Mesothelial cell of epicardium (in vitro differentiated cells): ENCODE measurements at regions not wholly inside any gene's neighbourhood (a gene's known extent, or its start where the extent isn't known, plus 50 kb on each side); places are given as distances from the start of the nearest gene placed in this dataset.

ENCODE experiments used
- DNase-seq, 2 experiments: peaks; one replicate each; pipeline ENCODE4 v3.0.0; 2021; ENCODE audit warnings: low spot score in 2 of 2; ENCODE audit not compliant: unreplicated experiment in 2 of 2
- H3K27ac Mint-ChIP-seq: 2 replicates; pipeline ENCODE4 v1.8.0; 2021; ENCODE audit warnings: mixed read lengths
- H3K27me3 Mint-ChIP-seq: 2 replicates; pipeline ENCODE4 v1.8.0; 2021; ENCODE audit warnings: low read depth, mixed read lengths
- H3K36me3 Mint-ChIP-seq: 2 replicates; pipeline ENCODE4 v1.8.0; 2021; ENCODE audit warnings: mixed read lengths
- H3K4me1 Mint-ChIP-seq: 2 replicates; pipeline ENCODE4 v1.8.0; 2021; ENCODE audit warnings: mixed read lengths
- H3K4me3 Mint-ChIP-seq: 2 replicates; pipeline ENCODE4 v1.8.0; 2021; ENCODE audit warnings: mild to moderate bottlenecking, moderate library complexity, mixed read lengths
- H3K9me3 Mint-ChIP-seq: 2 replicates; pipeline ENCODE4 v1.8.0; 2021; ENCODE audit warnings: mixed read lengths
- TF ChIP-seq, protein P1 (sequence below): fragments of 200-600 bp; sonication (generic); IDR thresholded peaks from one replicate; pipeline ENCODE4 v1.5.0; 2021; ENCODE audit warnings: antibody characterized with exemption; ENCODE audit not compliant: unreplicated experiment

DNA sequence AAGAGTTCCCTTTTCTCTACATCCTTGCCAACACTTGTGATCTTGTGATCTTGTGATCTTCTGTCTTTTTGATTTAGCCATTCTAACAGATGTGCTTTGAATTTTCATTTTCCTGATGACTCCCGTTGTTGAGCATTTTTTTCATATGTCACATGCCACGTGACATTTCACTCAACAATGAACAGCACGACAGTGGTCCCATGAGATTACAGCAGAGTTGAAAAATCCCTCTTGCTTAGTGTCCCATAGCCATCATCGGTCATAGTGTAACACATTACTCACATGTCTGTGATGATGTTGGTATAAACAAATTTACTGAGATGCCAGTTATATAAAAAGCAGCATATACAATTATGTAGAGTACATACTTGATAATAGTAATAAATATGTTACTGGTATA is 256.1 kb upstream of the OBI1 start:
- Mint-ChIP-seq H3K4me1 (no peaks in the 10 kb centered on the region), H3K27ac (no peak overlapping the region), H3K4me3 (no peak overlapping the region), H3K27me3 (peaks cover 13% of the 10 kb centered on the region), H3K9me3 (no peaks in the 10 kb centered on the region), H3K36me3 (no peaks in the 10 kb centered on the region)
- DNase-seq = no peak
- TF ChIP-seq, protein P1, sequence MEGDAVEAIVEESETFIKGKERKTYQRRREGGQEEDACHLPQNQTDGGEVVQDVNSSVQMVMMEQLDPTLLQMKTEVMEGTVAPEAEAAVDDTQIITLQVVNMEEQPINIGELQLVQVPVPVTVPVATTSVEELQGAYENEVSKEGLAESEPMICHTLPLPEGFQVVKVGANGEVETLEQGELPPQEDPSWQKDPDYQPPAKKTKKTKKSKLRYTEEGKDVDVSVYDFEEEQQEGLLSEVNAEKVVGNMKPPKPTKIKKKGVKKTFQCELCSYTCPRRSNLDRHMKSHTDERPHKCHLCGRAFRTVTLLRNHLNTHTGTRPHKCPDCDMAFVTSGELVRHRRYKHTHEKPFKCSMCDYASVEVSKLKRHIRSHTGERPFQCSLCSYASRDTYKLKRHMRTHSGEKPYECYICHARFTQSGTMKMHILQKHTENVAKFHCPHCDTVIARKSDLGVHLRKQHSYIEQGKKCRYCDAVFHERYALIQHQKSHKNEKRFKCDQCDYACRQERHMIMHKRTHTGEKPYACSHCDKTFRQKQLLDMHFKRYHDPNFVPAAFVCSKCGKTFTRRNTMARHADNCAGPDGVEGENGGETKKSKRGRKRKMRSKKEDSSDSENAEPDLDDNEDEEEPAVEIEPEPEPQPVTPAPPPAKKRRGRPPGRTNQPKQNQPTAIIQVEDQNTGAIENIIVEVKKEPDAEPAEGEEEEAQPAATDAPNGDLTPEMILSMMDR = no peak

DNA sequence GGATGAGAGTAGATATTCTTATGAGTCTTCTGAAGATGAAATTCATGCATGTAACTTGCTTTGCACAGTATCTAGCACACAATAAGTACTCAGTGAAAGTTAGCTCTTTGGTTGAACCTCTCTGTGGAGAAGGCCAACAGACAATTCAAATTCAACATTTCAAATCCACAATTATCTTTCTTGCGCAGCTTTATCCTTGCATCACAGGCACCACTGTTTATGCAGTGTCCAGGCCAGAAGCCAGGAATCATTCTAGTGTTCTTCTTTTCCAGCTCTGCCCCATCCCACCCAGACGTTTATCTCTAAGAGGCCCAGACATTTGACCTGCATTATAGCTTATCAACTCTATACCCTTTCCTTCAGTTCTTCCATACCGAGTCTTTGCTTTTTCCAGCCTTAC is 254.7 kb upstream of the OBI1 start:
- Mint-ChIP-seq H3K27ac (no peak overlapping the region), H3K36me3 (no peaks in the 10 kb centered on the region), H3K27me3 (peaks cover 13% of the 10 kb centered on the region), H3K4me1 (no peaks in the 10 kb centered on the region), H3K9me3 (no peaks in the 10 kb centered on the region), H3K4me3 (no peak overlapping the region)
- TF ChIP-seq, protein P1 = no peak
- no peak for DNase-seq

DNA sequence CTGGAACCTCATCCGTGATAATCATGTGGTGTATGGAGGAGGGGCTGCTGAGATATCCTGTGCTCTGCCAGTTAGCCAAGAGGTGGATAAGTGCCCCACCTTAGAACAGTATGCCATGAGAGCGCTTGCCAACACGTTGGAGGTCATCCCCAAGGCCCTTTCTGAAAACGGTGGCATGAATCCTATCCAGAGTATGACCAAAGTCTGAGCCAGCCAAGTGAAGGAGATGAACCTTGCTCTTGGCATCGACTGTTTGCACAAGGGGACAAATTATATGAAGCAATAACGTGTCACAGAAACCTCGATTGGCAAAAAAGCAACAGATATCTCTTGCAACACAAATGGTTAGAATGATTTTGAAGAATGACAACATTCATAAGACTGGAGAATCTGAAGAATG is 251.2 kb upstream of the OBI1 start:
- DNase-seq = no peak
- Mint-ChIP-seq H3K27me3 (peaks cover 18% of the 10 kb centered on the region), H3K9me3 (no peaks in the 10 kb centered on the region), H3K4me1 (no peaks in the 10 kb centered on the region), H3K36me3 (no peaks in the 10 kb centered on the region), H3K4me3 (no peak overlapping the region), H3K27ac (no peak overlapping the region)
- TF ChIP-seq, protein P1 = no peak

DNA sequence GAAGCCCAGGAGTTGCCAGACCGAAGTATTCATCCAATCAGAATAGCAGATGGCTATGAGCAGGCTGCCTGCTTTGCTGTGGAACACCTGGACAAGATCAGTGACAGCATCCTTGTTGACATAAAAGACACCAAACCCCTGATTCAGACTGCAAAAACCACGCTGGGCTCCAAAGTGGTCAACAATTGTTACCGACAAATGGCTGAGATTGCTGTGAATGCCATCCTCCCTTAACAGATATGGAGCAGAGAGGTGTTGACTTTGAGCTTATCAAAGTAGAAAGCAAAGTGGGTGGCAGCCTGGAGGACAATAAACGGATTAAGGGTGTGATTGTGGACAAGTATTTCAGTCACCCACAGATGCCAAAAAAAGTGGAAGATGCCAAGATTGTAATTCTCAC is 250.3 kb upstream of the OBI1 start:
- H3K4me3 Mint-ChIP-seq = no peak overlapping the region
- no peak overlapping the region for H3K27ac Mint-ChIP-seq
- TF ChIP-seq, protein P1 = no peak
- H3K27me3 Mint-ChIP-seq = peaks cover 21% of the 10 kb centered on the region
- H3K9me3 Mint-ChIP-seq = no peaks in the 10 kb centered on the region
- no peak for DNase-seq
- H3K4me1 Mint-ChIP-seq = no peaks in the 10 kb centered on the region
- H3K36me3 Mint-ChIP-seq = no peaks in the 10 kb centered on the region

DNA sequence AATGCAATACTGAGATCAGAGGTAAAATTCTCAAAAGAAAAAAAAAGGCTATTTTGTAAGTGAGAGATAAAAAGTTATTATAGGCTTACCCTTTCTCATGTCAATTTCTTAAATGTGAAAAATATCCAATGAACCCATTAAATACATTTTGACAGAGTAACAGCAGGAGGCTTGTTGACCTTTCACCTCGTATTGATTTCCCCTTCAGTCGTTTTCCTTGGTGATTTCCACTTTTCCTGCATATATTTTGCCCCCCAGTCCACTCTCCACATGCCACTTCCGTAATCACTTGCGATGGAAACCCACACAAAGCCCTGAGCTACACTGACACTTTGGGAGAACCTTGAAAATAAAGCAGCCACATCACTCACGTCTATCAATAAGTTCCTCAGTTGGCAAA is 248.1 kb upstream of the OBI1 start:
- no peak for DNase-seq
- no peak overlapping the region for H3K4me3 Mint-ChIP-seq
- H3K9me3 Mint-ChIP-seq = no peaks in the 10 kb centered on the region
- H3K36me3 Mint-ChIP-seq = no peaks in the 10 kb centered on the region
- TF ChIP-seq, protein P1 = no peak
- no peaks in the 10 kb centered on the region for H3K4me1 Mint-ChIP-seq
- peaks cover 20% of the 10 kb centered on the region for H3K27me3 Mint-ChIP-seq
- no peak overlapping the region for H3K27ac Mint-ChIP-seq

DNA sequence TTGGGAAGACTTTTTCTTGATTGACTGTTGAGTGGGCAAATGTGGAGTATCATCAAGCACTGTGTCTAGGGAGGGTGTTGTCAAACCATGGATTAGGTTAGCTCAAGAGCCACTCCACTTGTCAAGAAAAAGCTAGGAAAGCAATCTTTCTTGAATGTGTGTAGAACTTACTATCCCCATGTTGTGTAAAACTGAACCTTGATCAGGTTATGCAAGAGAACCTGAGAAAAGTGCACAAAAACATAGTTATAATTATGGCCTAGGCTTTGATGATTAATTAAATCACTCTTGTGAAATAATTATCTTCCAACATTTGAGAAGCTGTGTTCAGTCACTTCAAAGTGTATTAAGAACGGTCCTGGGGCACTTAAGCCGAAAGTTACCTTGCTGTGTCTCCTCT is 238.2 kb upstream of the OBI1 start:
- H3K36me3 Mint-ChIP-seq = no peaks in the 10 kb centered on the region
- H3K27me3 Mint-ChIP-seq = peaks cover 21% of the 10 kb centered on the region
- H3K9me3 Mint-ChIP-seq = peaks cover 3% of the 10 kb centered on the region
- TF ChIP-seq, protein P1 = no peak
- no peak overlapping the region for H3K4me3 Mint-ChIP-seq
- no peaks in the 10 kb centered on the region for H3K4me1 Mint-ChIP-seq
- DNase-seq = no peak
- no peak overlapping the region for H3K27ac Mint-ChIP-seq
